Stimulated activated CD4-positive, alpha-beta T cell treated with anti-CD3 and anti-CD28 coated beads, Interleukin-2, amount 100 ng/mL, for 48 hours (primary cell): ENCODE measurements at regions not wholly inside any gene's neighbourhood (a gene's known extent, or its start where the extent isn't known, plus 50 kb on each side); places are given as distances from the start of the nearest gene placed in this dataset.

Source experiments
- DNase-seq, 2 donors: peaks; one replicate each; pipeline ENCODE4 v3.0.0-alpha.2; 2020

GRCh38 chr5:20522905-20523482, 535.0 kb upstream of the CDH18 start:
- no peak for DNase-seq

DNA sequence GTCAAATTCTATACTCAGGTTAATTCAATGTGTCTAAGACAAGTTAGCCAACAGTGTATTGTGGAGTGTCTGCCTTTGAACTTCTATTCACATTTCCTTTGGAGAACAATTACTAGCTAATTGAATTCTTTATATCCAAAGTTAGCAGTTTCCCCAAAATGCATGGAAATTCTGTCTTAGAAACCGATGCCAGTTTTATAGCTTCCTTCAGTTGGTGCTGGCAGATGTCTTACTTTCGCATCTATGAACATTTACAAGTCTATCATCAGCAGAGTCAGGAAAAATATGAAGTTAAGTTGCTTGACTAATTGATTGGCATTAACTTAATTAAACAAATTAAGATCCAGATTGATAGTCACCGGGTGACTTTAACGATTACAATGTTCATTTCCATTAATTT, 527.6 kb upstream of the CDH18 start:
- DNase-seq, result no peak

DNA sequence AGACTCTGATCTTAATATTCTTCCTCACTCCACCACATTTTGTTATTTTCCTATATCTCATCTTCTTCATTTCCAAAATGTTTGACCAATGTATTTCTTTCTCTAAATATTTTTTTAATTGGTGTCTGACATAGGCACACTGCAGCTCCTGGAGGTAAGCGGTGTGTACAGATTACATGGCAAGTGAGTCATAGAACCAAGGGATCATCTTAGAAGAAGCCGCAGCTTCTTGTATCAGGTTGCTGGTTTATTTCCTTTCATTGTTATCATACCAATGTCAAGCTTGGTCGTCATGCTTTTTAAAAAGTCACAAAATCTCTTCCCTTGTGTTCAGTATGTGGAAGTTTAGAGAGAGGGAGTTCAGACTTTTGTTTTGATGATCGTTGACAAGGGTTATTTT, 526.1 kb upstream of the CDH18 start:
- DNase-seq, result no peak

- DNase-seq, result no peak
Observed at GRCh38 chr5:20500546-20500945, 512.5 kb upstream of the CDH18 start.

DNA sequence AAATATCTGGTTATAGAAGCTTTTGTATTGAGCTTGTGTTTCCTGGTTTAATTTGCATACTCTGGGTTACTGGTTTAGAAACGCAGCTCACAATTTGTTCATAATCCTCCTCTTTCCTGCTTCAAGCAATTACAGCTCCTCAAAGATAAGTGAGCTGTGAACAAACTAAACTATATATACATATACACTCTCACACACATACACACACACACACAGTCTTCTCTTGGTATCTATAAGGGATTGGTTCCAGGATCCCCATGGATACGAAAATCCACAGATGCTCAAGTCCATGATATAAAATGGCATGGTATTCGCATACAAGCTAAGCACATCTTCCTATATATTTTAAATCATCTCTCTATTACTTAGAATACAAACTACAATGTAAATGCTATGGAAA, 510.9 kb upstream of the CDH18 start:
- DNase-seq, result no peak

- DNase-seq, result no peak
Observed at GRCh38 chr5:20498102-20498501, 510.1 kb upstream of the CDH18 start.

DNA sequence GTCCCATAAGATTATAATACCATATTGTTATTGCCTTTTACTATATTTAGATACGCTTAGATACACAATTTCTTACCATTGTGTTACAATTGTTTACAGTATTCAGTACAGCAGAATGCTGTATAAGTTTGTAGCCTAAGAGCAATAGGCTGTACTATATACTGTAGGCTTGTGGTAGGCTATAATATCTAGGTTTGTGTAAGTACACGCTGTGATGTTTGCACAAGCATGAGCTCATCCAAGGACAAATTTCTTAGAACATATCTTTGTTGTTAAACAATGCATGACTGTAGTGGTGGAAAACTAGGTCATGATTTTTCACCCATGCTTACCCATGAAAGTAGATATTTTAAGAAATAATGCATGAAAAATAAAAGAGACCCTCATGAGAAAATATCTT, 509.4 kb upstream of the CDH18 start:
- no peak for DNase-seq

DNA sequence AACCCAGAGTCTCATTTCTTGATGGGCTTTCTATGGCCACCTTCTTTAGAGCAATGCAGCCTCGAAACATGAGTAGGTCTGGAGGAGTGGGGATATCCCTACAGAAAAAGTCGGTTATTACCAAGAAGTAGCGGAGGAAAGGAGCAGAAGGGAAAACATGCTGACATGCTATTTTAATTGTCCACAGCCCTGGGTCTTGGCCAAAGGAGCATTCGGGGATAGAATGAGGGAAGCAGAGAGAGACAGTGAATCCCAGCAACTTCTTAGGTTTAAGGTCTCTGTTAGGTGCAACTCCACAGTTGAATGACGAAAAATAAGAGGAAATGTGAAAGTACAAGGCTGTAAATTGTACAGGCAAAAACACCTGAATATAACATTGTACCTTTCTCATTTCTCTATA, 506.7 kb upstream of the CDH18 start:
- DNase-seq, result no peak

GRCh38 chr5:20486826-20487225, 498.8 kb upstream of the CDH18 start:
- DNase-seq, result no peak

DNA sequence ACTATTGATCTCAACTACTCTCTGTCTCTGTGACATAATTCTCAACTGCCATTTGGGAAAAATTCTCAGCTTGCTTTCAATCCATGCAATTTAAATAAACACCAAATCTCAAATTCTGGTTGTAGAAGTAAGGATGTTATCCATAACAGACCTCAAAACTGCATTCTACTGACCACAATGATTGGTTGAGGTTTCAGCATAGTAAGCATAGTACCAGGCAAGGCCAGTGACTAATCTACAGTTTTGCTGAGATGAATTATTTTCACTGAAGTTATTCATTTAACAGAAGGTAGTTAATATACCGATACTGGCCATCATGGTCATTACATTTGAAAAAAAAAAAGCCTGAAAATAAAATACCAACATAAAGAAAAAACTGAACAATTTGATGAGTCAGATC, 488.0 kb upstream of the CDH18 start:
- no peak for DNase-seq

DNA sequence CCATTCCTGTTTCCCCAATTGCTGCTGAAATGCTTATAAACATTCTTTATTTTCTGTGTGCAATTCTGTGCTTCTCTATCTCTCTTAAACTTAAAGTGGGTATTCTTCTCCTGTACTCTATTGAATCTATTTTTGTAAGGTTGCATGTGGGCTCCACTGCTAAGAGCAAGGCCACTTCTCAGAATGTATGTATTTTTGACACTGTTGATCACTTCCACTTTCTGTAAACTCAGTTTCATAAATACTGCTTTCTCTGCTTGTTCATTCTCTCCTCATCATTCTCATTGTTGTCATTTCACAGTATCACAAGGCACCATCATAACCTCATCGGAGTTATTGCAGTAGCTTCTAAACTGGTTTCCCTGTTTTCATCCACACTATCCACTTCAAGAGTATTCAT, 483.0 kb upstream of the CDH18 start:
- no peak for DNase-seq

DNA sequence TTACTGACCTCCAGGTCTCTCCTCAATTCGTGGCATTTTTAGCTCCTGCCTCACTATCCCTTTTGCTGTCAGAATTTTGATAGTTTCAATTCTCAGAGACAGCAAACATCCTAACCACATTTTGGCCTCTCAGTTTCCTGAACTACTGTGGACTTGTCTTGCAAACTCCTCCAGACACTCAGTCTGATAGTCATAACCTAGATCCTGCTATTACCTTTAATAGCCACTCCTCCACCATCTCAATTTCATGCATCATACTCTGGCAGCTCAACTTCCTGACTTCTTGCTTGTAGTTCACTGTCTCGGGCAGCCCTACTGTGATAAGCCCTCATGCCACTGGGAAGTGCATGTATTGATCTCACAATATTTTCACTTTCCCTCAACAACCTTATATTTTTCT, 481.8 kb upstream of the CDH18 start:
- no peak for DNase-seq

- no peak for DNase-seq
Observed at GRCh38 chr5:20469390-20469789, 481.4 kb upstream of the CDH18 start.

DNA sequence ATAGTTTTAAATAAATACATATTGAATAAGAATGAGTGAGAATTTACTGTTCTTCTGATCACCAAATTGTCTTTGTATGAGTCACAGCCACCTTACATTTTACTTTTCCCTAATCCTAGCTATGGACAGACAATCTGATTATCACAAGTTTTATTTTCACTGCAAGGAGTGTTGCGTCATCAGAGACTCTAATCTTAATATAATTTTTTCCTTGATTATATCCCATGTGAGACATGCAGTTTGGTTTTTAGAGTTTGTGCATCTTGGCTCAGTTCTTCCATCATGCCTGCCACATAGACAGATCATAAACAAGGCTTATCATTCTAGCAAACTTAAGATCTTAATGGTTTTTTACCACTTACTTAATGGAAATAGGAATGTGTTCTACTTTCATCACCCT, 478.5 kb upstream of the CDH18 start:
- no peak for DNase-seq

GRCh38 chr5:20463206-20463605, 475.2 kb upstream of the CDH18 start:
- no peak for DNase-seq

GRCh38 chr5:20446121-20446520, 458.1 kb upstream of the CDH18 start:
- DNase-seq, result no peak

GRCh38 chr5:20445326-20445860, 457.4 kb upstream of the CDH18 start:
- DNase-seq, result no peak

DNA sequence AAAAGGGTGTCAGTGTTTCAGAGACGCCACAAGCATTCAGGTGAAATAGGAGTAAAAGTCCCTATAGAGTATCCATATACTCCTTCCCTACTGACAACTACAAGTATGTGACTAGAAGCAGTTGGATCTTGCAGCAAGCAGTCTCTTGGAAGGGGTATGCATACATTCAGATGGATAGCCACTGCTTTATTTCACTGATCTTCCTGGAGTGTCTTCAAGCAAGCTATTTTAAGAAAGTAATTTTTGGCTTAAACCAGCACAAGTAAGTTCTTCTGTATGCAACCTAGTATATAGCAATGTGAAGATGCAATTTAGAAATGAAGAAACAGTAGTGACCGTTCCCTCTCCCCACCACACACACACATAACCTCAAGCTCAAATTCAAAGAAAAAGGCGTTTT, 446.8 kb upstream of the CDH18 start:
- DNase-seq, result no peak

- DNase-seq, result no peak
Observed at GRCh38 chr5:20420991-20421595, 433.1 kb upstream of the CDH18 start.
